Omental fat pad (tissue), 3 donors: ENCODE measurements at regions not wholly inside any gene's neighbourhood (a gene's known extent, or its start where the extent isn't known, plus 50 kb on each side); places are given as distances from the start of the nearest gene placed in this dataset.

Experiments used
- ATAC-seq: fragments of 150-250 bp; one replicate; pipeline ENCODE4 v1.9.1; 2016; ENCODE audit warnings: mild to moderate bottlenecking, moderate library complexity; ENCODE audit not compliant: low FRiP score
- DNase-seq: peaks from one replicate; pipeline ENCODE4 v3.0.0-alpha.2; 2019; ENCODE audit warnings: low spot score
- CTCF ChIP-seq, 3 donors: fragments of 450-650 bp; IDR thresholded peaks; one replicate each; pipeline ENCODE4 v1.5.1; 2016 to 2017; ENCODE audit warnings: antibody characterized with exemption in 3 of 3, mild to moderate bottlenecking in 3 of 3, moderate library complexity in 2 of 3

GRCh38 chr3:18740631-18741583 lies 315.8 kb upstream of the SATB1 start:
- DNase-seq (no peak), ATAC-seq (no peak)
- no peak for TF ChIP-seq CTCF (IDR thresholded peaks at IDR 0.05)

- ATAC-seq: no peak
- no peak for DNase-seq
- TF ChIP-seq CTCF (IDR thresholded peaks at IDR 0.05): no peak
Measured at GRCh38 chr3:18739099-18739433, 313.9 kb upstream of the SATB1 start.

GRCh38 chr3:18738393-18739098 lies 313.4 kb upstream of the SATB1 start:
- ATAC-seq: no peak
- DNase-seq: no peak
- TF ChIP-seq CTCF (IDR thresholded peaks at IDR 0.05): no peak

GRCh38 chr3:18735005-18735404 lies 309.9 kb upstream of the SATB1 start:
- DNase-seq (no peak), ATAC-seq (no peak)
- no peak for TF ChIP-seq CTCF (IDR thresholded peaks at IDR 0.05)

- ATAC-seq (no peak), DNase-seq (no peak)
- TF ChIP-seq CTCF (IDR thresholded peaks at IDR 0.05): no peak
Measured at GRCh38 chr3:18734309-18734708, 309.2 kb upstream of the SATB1 start.

GRCh38 chr3:18732474-18732873 lies 307.3 kb upstream of the SATB1 start:
- ATAC-seq (no peak), DNase-seq (no peak)
- no peak for TF ChIP-seq CTCF (IDR thresholded peaks at IDR 0.05)
